H1 (cell line): ENCODE measurements at regions not wholly inside any gene's neighbourhood (a gene's known extent, or its start where the extent isn't known, plus 50 kb on each side); places are given as distances from the start of the nearest gene placed in this dataset.

Experiments
- FOSL1 ChIP-seq: IDR thresholded peaks from 2 replicates; pipeline ENCODE4 v1.6.1; 2011; ENCODE audit warnings: mild to moderate bottlenecking, low read depth, low read length, moderate library complexity; ENCODE audit not compliant: insufficient read depth
- HDAC6 ChIP-seq: IDR thresholded peaks from one replicate; pipeline ENCODE4 v1.7.1; 2012; ENCODE audit warnings: low read depth, mild to moderate bottlenecking, inconsistent platforms, low read length, moderate library complexity
- SP1 ChIP-seq: IDR thresholded peaks from 2 replicates; pipeline ENCODE4 v1.6.1; 2011; ENCODE audit warnings: low read depth, low read length
- USF2 ChIP-seq: IDR thresholded peaks from 2 replicates; pipeline ENCODE4 v1.6.1; 2011; ENCODE audit warnings: low read length, improper control_type of control experiment

GRCh38 chr4:117889978-117890377 lies 144.3 kb upstream of the NDST3 start (continued):
- TF ChIP-seq FOSL1 (no peak), HDAC6 (no peak), USF2 (no peak), SP1 (no peak)
